ENCODE measurements at regions not wholly inside any gene's neighbourhood (a gene's known extent, or its start where the extent isn't known, plus 50 kb on each side); places are given as distances from the start of the nearest gene placed in this dataset.

DNA sequence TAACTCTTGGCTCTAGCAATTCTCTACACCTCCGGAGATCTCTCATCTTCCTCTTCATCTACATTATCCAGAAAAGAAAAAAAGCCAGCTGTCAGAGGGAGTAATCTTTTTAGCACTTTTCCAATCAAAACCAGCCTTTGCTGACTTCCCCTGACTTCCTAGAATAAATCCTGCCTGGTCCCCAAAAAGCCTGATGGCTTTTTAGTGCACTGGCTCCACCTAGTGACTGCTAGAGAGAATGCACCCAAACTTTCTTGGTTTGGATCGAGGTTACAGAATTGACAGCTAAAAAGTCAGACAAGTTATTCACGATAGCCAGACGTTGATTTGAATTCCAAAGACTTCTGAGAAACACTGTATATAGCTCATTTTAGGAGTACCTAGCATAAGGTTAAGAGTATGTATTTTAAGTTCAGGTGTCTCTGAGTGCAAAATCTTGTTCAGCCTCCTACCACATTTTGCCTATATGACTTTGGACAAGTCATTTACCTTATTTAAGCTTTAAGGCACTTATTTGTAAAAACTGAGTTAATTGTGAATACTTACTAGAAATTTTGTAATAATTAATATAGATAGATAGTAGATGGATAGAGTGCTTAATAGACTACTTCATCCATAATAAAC is 185.7 kb upstream of the GRIN2B start:
- H3K36me3 ChIP-seq (ENCODE audit: control insufficient read depth in 2 of 2, extremely low read depth in 1 of 2, insufficient read depth in 2 of 2, low read length in 2 of 2), result no peaks in the 10 kb centered on the region
- peaks cover 3% of the 10 kb centered on the region for H3K4me1 ChIP-seq (ENCODE audit: control insufficient read depth, extremely low read depth, insufficient read depth, low read length)
- dilution Hi-C loops (cut with MboI; ENCODE audit: extremely low pct_ligation_motif_present, low sequenced_read_pairs), result no loop called here
- no peak overlapping the region for H3K4me3 ChIP-seq (ENCODE audit: control insufficient read depth in 2 of 3, extremely low read depth in 1 of 3, insufficient read depth in 2 of 3, low read depth in 1 of 3, low read length in 3 of 3)
- no peak overlapping the region for H3K4me2 ChIP-seq (ENCODE audit: control insufficient read depth, extremely low read depth, insufficient read depth, low read depth, low read length)
- FAIRE-seq, result peak; percentile 77
- H2AFZ ChIP-seq (ENCODE audit: control insufficient read depth, low read length), result no peak overlapping the region
- no peak overlapping the region for H3K27ac ChIP-seq (ENCODE audit: control insufficient read depth, insufficient read depth, low read length)
- no peaks in the 10 kb centered on the region for H3K9me1 ChIP-seq (ENCODE audit: control insufficient read depth, extremely low read depth, insufficient read depth, low read length)
- no peaks in the 10 kb centered on the region for H3K27me3 ChIP-seq (ENCODE audit: control insufficient read depth, extremely low read depth, insufficient read depth, low read length)
- H3K9ac ChIP-seq (ENCODE audit: control insufficient read depth, extremely low read depth, insufficient read depth, low read length), result no peak overlapping the region
- H3K9me3 ChIP-seq (ENCODE audit: control insufficient read depth, low read depth, low read length), result no peaks in the 10 kb centered on the region
- no peak for TF ChIP-seq EZH2 (IDR thresholded peaks at IDR 0.05; ENCODE audit: low read length)
- TF ChIP-seq, protein P1, sequence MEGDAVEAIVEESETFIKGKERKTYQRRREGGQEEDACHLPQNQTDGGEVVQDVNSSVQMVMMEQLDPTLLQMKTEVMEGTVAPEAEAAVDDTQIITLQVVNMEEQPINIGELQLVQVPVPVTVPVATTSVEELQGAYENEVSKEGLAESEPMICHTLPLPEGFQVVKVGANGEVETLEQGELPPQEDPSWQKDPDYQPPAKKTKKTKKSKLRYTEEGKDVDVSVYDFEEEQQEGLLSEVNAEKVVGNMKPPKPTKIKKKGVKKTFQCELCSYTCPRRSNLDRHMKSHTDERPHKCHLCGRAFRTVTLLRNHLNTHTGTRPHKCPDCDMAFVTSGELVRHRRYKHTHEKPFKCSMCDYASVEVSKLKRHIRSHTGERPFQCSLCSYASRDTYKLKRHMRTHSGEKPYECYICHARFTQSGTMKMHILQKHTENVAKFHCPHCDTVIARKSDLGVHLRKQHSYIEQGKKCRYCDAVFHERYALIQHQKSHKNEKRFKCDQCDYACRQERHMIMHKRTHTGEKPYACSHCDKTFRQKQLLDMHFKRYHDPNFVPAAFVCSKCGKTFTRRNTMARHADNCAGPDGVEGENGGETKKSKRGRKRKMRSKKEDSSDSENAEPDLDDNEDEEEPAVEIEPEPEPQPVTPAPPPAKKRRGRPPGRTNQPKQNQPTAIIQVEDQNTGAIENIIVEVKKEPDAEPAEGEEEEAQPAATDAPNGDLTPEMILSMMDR (optimal IDR thresholded peaks at IDR 0.05 in 1 of 3, IDR thresholded peaks at IDR 0.05 in 1 of 3, conservative IDR thresholded peaks at IDR 0.05 in 1 of 3; ENCODE audit: extremely low read depth in 1 of 3, insufficient read depth in 2 of 3, low read length in 3 of 3), result peak; percentile 73 to 88 (median 87)
- no peaks in the 10 kb centered on the region for H3K79me2 ChIP-seq (ENCODE audit: control insufficient read depth, insufficient read depth, low read length)
- no peak for DNase-seq (ENCODE audit: low read depth, low spot score)
- H4K20me1 ChIP-seq (ENCODE audit: control insufficient read depth, extremely low read depth, insufficient read depth, low read length), result no peaks in the 10 kb centered on the region

DNA sequence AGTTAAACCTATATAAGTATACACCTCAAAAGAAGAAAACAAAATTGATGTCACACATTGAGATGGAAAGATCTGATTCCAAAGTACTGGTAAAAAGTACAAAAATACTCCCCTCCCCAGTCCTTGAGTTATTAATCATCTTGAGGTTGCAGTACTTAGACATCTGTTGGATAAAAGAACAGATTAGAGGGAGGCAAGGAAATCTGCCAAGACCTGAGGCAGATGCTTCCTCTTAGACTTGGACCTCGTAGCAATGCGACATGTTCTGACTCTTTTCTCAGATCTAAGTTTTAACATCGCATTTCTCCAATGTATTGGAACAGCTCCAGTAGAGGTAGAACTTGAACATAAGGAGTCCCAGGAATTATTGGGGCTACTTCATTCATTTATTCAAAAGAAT is 187.9 kb upstream of the GRIN2B start:
- TF ChIP-seq, protein P1 (optimal IDR thresholded peaks at IDR 0.05 in 1 of 3, IDR thresholded peaks at IDR 0.05 in 1 of 3, conservative IDR thresholded peaks at IDR 0.05 in 1 of 3; ENCODE audit: extremely low read depth in 1 of 3, insufficient read depth in 2 of 3, low read length in 3 of 3), result no peak
- no peak for TF ChIP-seq EZH2 (IDR thresholded peaks at IDR 0.05; ENCODE audit: low read length)
- no peaks in the 10 kb centered on the region for H3K79me2 ChIP-seq (ENCODE audit: control insufficient read depth, insufficient read depth, low read length)
- no peaks in the 10 kb centered on the region for H3K27me3 ChIP-seq (ENCODE audit: control insufficient read depth, extremely low read depth, insufficient read depth, low read length)
- no peaks in the 10 kb centered on the region for H3K9me3 ChIP-seq (ENCODE audit: control insufficient read depth, low read depth, low read length)
- H3K4me3 ChIP-seq (ENCODE audit: control insufficient read depth in 2 of 3, extremely low read depth in 1 of 3, insufficient read depth in 2 of 3, low read depth in 1 of 3, low read length in 3 of 3), result no peak overlapping the region
- H3K36me3 ChIP-seq (ENCODE audit: control insufficient read depth in 2 of 2, extremely low read depth in 1 of 2, insufficient read depth in 2 of 2, low read length in 2 of 2), result no peaks in the 10 kb centered on the region
- H3K4me1 ChIP-seq (ENCODE audit: control insufficient read depth, extremely low read depth, insufficient read depth, low read length), result peaks cover 1% of the 10 kb centered on the region
- no peaks in the 10 kb centered on the region for H3K9me1 ChIP-seq (ENCODE audit: control insufficient read depth, extremely low read depth, insufficient read depth, low read length)
- FAIRE-seq, result no peak
- H3K9ac ChIP-seq (ENCODE audit: control insufficient read depth, extremely low read depth, insufficient read depth, low read length), result no peak overlapping the region
- DNase-seq (ENCODE audit: low read depth, low spot score), result no peak
- H3K27ac ChIP-seq (ENCODE audit: control insufficient read depth, insufficient read depth, low read length), result no peak overlapping the region
- H2AFZ ChIP-seq (ENCODE audit: control insufficient read depth, low read length), result no peak overlapping the region
- dilution Hi-C loops (cut with MboI; ENCODE audit: extremely low pct_ligation_motif_present, low sequenced_read_pairs), result no loop called here
- H4K20me1 ChIP-seq (ENCODE audit: control insufficient read depth, extremely low read depth, insufficient read depth, low read length), result no peaks in the 10 kb centered on the region
- no peak overlapping the region for H3K4me2 ChIP-seq (ENCODE audit: control insufficient read depth, extremely low read depth, insufficient read depth, low read depth, low read length)
